GM21526 (cell line): ENCODE measurements at regions not wholly inside any gene's neighbourhood (a gene's known extent, or its start where the extent isn't known, plus 50 kb on each side); places are given as distances from the start of the nearest gene placed in this dataset.
"Not testable (repeated sequence)": the region's sequence is repeated elsewhere in the genome, so short reads cannot be mapped to it uniquely, and the experiment has no call there.

Experiments
- ATAC-seq: cut with Tn5 transposase; IDR thresholded peaks from one replicate; pipeline ENCODE4 v1.9.1; 2021; ENCODE audit warnings: moderate library complexity; ENCODE audit not compliant: unreplicated experiment, low FRiP score

DNA sequence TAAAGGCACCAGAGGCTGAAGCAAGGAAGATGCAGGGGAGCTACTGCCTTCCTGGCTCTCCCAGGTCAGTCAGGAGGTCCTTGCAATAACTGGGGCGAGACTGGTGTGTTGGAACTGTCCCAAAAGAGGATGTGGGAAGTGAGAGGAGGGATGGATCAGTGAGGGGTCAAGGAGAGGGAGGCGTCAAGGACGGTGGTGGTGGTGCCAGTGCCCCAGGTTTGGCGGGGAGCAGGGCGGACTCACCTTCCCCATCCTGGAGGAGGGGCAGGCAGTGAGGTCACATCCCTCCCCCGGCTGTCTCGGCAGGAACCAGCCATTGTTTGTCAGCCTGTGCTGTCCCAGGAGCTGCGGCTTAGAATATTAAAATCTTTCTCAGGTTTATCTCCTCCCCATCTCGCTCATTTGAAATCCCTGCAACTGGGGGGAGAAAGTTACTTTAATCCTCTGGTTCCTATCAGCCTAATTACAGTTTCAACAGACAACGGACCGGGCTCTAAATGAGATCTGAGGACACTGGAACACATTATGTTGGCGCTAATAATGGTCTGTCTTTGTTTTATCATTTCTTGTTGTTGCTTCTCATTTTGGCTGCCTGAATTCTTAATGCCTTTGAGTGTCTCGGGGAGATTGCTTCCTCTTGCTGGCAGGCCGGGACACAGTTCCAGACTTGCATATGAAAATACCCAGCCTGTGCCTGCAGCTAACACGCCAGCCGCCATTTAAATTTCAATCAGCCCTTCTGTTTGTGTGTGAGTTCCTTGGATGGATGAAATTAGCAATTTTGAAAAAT lies 387.5 kb downstream of the RPS24 start:
- no peak for ATAC-seq

DNA sequence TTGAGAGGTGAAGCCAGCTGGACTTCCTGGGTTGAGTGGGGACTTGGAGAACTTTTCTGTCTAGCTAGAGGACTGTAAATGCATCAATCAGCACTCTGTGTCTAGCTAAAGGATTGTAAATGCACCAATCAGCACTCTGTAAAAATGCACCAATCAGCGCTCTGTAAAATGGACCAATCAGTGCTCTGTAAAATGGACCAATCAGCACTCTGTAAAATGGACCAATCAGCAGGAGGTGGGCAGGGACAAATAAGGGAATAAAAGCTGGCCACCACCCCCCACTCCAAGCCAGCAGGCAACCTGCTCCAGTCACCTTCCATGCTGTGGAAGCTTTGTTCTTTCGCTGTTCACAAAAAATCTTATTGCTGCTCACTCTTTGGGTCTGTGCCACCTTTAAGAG lies 390.4 kb downstream of the RPS24 start:
- not testable (repeated sequence) for ATAC-seq

DNA sequence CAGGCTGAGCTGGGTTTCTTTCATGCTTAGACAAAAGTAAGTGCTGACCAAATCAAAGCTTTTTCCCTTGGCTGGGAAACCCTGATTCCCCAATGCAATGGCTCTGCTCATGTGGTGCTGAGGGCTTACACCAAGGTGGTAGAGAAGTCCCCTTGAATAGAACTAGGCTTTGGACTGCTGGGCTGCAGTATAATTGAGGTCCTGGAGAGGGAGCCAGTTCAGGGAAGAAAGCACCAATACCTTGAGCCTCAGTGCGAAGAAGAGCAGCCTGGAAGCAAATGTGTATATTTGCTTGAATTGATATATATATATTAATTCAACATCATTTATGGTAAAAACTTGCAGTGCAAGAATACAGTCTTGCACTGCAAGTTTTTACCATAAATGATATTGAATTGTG lies 391.1 kb downstream of the RPS24 start:
- no peak for ATAC-seq

DNA sequence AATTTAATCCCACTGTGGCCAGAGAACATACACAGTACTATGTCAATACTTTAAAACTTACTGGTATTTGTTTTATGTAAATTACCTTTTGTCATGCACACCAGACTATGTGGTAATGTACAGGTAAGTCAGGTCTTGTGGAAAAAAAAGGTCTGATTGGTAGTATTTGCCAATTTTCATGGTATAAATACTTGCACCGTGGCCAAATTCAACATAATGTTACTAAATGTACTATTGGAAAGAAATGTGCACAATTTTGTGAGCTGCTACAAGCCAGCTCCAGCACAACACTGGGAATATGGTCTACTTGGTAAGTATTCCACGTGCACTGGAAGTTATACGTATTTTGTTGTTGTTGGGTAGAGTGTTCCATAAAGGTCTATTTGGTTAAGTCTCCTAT lies 392.5 kb downstream of the RPS24 start:
- no peak for ATAC-seq

DNA sequence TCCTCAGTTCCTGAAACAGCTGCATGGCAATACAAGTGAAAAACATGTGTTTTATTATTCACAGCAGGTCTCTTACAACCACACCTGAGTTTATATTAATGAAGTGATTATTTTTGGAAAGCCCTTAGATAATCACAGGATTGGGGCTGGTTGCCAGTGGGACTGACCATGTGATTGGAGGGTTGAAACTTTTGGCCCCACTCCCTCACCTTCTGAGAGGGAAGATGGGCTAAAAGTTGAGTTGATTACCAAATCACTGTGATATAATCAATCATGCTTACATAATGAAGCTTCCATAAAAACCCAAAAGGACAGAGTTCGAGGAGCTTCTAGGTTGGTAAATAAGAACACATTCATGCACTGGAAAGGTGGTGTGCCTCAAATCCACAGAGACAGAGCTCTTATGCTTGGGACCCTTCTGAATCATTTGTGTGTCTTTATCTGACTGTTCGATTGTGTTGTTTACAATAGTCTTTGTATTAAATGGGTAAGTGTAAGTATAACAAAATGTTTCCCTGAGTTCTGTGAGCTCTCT lies 393.9 kb downstream of the RPS24 start:
- ATAC-seq: no peak

DNA sequence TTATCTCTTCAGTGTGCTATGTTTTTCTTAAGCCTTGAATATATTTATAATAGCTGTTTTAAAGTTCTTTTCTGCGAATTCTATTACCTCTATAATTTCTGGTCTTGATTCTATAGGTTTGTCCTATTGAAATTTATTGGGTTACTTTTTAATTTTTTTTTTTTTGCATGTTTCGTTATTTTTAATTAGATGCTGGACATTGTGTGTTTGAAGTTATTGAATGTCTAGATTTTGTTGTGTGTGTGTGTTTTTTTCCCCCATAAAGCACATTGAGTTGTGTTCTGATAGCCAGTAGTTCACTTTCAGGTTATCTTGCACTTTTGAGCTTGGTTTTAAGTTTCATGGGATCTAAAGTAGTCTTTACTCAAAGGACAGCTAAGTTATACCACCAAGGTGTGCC lies 394.9 kb downstream of the RPS24 start:
- no peak for ATAC-seq

DNA sequence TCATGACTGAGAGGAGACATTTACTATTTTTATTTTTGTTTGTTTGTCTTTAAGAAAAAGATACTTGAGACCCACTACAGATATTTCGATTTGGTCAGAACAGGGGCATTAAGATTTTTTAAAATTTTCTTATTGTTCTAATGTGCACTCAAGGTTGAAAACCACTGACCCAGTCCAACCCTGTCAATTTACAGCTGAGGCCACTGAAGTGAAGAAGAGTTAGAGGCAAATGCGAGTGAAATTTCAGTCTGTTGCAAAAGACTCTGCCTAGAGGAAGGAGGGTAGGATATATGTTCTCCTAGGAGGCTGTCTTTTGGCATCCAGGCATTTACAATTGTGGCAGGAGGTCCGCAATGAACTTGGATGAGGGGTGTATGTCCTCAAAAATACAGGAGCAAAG lies 396.3 kb downstream of the RPS24 start:
- ATAC-seq: no peak

DNA sequence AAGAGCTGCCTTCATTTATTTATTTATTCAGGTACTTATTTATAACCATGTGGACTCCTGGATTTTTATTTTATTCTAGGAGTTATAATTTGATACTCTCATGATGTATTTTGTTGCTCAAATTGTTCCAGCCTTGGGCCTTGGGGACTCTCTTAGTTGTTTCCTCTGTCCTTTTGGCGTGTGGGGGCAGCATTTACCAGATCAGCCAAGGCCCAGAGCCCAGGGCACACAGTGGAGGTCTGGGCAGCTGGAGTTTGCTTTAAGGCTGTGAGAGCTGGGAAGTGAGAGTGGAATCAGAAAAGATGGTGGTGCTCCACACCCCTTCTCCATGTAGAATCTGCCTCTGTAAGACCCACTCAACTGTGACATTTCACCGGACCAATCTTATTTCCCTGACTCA lies 398.9 kb downstream of the RPS24 start:
- no peak for ATAC-seq

DNA sequence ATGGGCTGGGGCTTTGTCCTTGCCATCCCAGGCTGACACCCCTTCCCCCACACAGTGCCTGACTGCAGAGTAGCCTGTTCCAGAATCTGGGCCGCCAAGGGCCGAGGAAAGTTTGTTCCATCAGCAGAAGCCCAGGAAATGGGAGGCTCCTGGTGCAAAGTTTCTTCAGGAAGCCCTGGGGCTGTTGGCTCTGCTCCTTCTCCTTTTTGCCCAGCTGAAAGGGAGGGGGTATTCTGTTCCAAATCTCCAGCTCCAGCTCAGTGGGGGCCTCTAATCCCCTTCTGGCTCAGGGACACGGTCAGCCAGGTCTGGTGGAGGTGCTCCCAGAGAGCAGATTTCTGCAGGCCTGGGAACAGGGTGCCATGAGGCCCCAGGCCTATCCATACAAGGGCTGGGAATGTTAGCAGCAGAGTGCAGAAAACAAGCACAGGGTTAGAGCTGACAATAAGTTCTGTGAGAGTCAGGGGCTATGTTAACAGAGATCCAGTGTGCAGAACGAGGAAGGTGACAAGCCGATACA lies 399.5 kb downstream of the RPS24 start:
- no peak for ATAC-seq

DNA sequence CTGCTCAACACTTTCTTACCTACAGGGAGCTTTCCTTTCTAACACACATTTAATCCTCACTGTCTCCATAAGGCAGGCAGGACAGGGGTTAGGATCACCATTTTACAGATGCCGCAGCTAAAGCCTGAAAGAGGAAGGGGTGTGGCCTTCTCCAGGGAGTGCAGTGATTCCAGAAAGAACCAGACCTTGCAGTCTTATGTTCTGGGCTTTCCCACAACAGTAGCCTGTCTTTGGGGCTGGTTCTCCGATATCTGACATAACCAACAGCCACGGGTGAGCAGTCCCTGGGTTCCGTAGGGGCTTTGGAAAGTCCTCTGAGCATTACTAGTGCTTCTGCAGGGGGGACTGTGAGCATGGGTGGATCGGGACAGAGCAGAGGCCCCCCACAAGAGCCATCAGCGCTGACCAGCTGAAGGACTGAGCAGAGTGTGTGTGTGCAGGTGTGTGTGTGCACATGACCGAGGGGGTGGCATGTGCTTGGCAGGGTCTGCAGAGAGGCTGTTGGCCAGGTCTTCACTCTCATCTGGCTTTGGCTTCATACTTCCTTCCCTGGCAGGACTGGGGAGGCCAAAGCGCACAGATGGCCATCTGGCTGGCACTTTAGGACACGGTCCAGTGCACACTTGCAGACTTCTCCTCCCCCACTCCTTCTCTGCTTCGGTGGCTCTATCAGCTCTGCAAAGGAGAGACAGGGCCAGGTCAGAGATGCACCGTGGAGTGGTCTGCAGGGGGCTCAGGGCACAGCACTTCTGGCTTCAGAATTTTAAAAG lies 400.3 kb downstream of the RPS24 start:
- ATAC-seq: no peak

DNA sequence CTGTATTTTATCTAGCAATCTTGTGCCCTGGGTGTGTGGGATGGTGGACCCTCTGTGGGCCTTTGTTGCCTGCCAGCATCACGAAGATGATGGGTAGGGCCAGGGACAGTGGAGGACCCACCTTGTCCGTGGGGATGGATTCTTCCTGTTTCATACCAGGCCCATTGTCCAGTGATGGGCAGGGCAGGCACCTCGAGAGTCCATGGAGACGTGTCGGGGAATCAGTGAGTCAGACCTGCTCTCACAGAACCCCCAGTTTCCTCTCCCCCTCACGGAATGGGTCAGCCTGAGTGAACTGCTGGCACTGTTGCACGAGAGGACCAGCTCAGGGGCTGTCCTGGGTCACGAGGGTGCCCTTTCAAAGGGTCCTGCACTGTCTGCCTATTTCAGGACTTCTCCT lies 401.2 kb downstream of the RPS24 start:
- ATAC-seq: no peak

DNA sequence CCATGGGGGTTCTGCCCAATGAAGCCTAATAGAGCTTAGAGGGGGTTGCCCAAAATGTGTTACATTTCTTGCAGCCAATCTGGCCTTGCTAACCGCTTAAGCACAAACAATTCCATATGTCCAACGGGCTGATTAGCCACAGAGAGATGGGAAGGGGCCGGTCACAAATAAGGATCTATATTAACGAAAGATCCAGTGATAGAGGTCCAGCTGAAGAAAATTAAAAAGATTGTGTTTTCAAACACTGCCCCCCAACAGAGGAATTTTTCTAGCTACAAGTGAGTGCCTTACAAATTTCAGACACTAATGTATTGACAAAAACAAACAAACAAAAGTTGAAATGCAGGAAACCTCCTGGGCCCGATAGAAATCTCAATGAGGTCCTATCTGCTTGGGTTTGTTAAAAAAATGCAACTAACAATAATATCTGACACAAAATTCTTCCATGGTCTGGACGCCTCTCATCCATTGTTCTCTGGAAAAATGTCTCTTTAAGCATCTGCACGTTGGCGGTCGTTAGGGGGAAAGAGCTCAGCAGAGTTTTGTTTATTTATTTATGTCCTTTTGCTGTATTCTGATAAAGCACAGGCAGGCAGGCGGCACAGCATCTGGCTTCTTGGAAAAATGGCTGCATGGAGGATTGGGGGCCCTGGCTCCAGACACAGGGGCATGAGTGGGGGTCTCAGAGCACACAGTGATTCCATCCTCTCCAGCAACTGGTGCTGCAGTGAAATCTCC lies 402.0 kb downstream of the RPS24 start:
- no peak for ATAC-seq

DNA sequence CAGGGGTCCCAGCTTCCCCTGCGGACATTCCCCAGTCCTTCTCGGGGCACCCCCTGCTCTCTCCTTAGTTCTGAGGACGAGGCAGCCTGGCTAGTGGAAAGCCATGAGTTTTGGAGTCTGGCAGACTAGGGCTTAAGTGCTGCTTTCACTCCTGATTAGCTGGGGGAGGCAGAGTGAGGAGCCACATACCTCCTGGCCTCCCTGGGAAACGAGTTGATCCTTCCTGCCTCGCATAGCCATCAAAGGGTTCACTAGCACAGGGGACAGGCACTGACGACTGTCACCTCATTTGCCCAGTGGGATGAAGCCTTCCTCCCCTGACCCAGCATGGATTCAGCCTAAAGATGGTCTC lies 402.5 kb downstream of the RPS24 start:
- ATAC-seq: no peak

DNA sequence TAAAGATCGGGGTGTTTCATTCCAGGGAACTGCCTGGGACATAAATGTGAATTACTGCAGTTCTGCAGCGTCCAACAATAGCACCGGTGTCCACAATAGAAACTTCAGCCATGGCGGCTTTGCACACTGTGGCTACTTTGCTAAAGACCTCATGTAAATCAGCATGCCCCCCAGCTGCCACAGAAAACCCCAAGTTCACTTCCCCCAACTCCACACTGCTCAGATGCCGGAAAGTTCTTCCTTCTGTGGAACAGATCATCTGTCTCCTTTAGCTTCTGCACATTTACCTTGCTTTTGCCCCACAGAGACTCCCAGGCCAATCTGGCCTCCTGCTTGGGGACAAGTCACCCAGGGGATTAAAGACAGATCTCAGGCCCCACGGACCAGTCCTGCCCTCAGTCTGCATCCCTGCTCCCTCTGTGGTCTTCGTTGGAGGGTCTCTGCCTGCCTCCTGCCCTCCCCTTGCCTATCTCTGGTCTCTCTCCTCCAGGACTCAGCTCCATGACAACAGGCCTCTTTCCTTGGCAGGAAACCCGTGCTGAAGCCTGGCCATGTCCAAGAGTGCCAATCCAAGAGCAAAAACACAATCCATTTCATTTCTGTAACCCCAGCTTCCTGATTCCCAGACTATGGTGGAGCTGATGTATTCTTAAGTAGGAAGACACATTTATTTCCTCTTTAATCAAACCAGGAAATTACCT lies 403.2 kb downstream of the RPS24 start:
- no peak for ATAC-seq

DNA sequence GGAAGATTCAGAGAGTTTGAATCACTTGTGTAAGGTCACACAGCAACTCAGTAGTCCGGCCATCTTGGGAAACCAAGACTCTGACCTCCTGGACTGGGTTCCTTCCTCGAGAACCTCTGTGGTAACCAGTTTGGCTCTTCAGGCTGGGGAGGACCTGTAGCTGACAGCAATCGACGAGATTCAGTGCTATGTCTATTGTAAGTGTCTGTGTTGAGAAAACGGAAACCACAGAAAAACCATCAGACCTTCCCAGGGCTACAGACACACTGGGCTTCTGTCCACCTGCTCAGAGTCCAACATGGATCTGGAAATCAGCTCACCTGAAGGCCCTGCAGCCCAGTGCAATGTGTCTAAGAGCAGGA lies 403.7 kb downstream of the RPS24 start:
- ATAC-seq: no peak

DNA sequence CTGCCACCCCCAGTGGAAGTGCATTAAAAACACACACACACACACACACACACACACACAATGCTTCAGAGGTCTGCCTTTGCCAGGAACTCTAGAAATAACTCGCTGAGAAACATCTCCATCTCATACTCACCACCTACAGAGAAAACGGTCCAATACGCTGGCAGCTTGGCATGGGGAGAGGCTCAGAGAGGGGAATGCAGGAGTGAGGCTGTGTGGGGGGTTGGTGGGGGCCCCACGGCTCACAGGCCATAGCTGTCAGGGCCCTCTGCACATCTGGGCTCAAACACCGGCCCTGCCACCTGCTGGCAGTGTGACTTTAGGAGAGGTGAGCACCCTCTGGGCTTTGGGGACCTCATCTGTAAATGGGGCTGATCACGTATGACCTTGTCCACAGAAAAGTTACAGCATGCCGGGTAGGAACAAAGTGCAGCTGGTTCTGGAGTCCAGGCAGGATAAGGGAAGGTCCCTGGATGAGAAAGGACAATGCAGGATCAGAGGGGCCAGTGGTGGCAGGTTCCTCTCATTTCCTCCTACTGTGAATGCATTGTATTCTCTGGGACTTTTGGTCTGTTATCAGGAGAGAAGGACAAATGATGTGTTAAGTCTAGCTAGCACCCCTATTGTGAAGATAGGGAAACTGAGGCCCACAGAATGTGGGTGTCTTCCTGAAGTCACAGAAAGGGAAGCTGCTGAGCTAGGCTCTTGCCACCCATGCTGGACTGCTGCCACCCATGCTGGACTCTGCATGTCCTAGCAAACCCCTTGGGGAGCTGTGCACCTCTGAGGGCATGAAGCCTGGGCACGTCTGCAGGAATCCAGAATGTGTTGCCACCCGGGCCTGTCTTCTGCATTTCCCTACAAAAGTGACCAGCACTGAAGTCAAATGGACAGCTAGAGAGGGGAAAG lies 404.6 kb downstream of the RPS24 start:
- ATAC-seq: no peak

DNA sequence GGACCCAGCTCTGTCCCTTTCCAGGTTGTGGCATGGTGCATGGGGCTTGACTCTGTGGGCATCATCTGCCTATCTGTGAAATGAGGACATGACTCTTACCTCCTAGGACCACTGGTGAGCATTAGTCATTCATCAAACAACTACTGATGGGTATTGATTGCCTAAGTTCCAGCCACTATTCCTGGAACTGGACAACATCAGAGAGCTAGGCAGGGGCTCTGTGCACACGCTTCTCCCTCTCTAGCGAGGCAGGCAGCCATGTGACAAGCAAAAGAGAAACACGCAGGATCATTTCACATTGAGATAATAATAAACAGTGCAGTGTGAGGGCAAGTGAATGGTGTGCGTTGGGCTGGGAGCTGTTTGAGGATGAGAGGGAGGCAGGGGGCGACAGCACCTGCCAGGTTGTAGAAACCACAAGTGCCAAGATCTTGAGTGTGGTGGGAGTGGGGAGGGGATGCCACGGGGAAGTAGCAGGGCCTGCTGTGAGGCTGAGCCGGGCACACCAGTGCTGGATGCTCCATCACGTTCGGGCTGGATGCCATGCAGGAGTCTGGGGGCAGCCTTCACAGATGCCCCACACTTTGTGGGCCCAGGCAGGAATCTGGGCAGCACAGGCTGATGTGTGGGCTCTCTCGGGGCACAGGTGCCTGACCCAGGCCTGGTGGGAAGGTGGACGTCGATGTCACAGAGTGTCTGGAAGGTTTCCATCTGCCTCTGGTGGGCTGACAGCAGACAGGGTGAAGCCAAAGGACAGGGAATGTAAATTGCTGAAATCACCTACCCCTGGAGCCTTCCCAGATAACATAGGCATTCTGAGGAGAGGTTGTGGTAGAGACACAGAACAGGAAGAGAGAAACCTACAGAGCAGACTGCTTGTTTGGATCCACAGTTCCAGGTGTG lies 405.5 kb downstream of the RPS24 start:
- no peak for ATAC-seq

DNA sequence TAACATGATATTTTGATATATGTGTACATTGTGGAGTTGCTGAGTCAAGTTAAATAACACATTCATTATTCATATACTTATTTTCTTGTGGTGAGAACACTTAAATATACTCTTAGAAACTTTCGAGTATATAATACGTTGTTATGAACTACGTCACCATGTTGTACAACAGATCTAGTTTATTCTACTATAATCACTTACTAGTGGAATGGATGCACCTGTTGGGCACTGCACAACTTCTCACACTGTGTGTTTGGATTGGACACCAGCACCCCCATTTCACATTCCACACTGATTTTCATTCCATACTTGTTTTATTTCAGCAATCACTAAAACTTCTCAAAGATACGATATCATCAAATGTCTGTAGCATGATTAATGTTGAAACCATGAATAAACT lies 407.3 kb downstream of the RPS24 start:
- no peak for ATAC-seq

DNA sequence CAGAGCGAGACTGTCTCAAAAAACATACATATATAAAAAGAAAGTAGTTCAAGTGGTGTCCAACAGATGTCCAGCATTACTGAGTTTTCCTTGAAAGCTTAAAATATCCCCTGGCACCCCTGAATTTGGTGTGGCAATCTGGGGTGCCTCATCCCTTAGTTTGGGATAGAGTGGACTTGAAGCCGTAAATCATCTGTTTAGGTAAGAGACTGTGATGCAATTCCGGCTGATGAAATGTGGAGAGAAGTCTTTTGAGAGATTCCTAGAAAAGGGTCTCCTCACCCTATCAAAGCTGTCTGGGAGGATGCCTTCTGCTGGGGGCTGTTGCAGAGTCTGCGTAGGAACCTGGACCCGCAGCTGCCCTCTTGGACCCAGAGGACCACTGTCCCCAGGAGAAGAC lies 408.0 kb downstream of the RPS24 start:
- no peak for ATAC-seq
